ENCODE measurements at regions not wholly inside any gene's neighbourhood (a gene's known extent, or its start where the extent isn't known, plus 50 kb on each side); places are given as distances from the start of the nearest gene placed in this dataset.

DNA sequence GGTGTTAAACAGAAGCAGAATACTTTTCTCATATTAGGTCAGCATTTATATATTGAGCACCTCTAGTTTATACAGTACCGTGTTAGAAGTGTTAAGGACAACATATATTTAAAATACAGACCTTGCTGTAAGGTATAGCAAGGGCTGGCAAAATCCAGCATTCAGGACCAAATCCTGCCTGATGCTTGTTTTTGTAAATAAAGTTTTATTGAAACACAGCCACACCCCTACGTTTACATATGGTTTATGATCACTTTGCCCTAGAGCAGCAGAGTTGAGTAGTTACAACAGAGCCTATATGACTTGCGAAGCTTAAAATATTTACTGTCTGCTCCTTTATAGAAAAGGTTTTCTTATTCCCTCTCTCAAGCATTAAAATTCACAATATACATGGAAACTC lies 877.3 kb downstream of the MCTP2 start:
- DNase-seq, result no peak
- TF ChIP-seq, protein P1, sequence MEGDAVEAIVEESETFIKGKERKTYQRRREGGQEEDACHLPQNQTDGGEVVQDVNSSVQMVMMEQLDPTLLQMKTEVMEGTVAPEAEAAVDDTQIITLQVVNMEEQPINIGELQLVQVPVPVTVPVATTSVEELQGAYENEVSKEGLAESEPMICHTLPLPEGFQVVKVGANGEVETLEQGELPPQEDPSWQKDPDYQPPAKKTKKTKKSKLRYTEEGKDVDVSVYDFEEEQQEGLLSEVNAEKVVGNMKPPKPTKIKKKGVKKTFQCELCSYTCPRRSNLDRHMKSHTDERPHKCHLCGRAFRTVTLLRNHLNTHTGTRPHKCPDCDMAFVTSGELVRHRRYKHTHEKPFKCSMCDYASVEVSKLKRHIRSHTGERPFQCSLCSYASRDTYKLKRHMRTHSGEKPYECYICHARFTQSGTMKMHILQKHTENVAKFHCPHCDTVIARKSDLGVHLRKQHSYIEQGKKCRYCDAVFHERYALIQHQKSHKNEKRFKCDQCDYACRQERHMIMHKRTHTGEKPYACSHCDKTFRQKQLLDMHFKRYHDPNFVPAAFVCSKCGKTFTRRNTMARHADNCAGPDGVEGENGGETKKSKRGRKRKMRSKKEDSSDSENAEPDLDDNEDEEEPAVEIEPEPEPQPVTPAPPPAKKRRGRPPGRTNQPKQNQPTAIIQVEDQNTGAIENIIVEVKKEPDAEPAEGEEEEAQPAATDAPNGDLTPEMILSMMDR (IDR thresholded peaks at IDR 0.05), result no peak
- Histone ChIP-seq H3K9me3 (no peaks in the 10 kb centered on the region), H3K4me1 (peaks cover 0 to 14% (median 2%) of the 10 kb centered on the region in 4 donors), H3K27me3 (no peaks in the 10 kb centered on the region), H3K27ac (no peak overlapping the region), H3K4me3 (no peak overlapping the region), H3K36me3 (no peaks in the 10 kb centered on the region)
- intact Hi-C loops (cut with DNase I; ENCODE audit: low total_unique reads), result no loop called here

DNA sequence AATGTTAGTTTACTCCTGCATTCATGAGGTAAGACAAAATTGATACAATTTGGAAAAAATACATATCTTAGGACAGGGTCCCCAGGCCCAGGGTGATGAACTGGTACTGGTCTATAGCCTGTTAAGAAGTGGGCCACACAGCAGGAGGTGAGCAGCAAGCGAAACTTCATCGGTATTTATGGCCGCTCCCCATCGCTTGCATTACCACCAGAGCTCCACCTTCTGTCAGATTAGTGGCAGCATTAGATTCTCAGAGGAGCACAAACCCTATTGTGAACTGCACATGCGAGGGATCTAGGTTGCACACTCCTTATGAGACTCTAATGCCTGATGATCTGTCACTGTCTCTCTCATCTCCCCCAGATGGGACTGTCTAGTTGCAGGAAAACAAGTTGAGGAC lies 880.6 kb downstream of the MCTP2 start:
- no peak for DNase-seq
- intact Hi-C loops (cut with DNase I; ENCODE audit: low total_unique reads), result no loop called here
- TF ChIP-seq, protein P1 (IDR thresholded peaks at IDR 0.05), result no peak
- Histone ChIP-seq H3K4me1 (peaks cover 0 to 10% (median 2%) of the 10 kb centered on the region in 4 donors), H3K4me3 (no peak overlapping the region), H3K36me3 (no peaks in the 10 kb centered on the region), H3K27ac (no peak overlapping the region), H3K9me3 (no peaks in the 10 kb centered on the region), H3K27me3 (no peaks in the 10 kb centered on the region)

DNA sequence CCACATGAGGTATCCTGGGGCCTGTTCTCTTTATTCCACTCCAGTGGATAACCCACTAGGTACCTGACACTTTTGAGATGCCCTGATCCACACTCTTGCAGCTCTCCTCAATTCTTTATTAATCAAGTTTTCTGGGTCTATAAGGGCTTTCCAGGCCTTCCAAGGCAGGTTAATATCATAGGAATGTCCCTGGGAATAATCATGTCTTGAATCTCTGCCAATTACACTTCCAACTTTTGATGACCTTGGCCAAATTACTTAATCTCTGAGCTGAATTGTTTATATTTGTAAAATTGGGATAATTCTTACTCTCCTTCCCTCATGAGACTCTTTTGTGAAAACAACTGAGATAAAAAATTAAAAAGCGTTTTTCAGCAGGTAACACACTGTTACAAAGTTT lies 881.7 kb downstream of the MCTP2 start:
- no peak for DNase-seq
- Histone ChIP-seq H3K27me3 (no peaks in the 10 kb centered on the region), H3K4me1 (no peaks in the 10 kb centered on the region), H3K9me3 (no peaks in the 10 kb centered on the region), H3K4me3 (no peak overlapping the region), H3K27ac (no peak overlapping the region), H3K36me3 (no peaks in the 10 kb centered on the region)
- intact Hi-C loops (cut with DNase I; ENCODE audit: low total_unique reads), result no loop called here
- TF ChIP-seq, protein P1 (IDR thresholded peaks at IDR 0.05), result no peak

DNA sequence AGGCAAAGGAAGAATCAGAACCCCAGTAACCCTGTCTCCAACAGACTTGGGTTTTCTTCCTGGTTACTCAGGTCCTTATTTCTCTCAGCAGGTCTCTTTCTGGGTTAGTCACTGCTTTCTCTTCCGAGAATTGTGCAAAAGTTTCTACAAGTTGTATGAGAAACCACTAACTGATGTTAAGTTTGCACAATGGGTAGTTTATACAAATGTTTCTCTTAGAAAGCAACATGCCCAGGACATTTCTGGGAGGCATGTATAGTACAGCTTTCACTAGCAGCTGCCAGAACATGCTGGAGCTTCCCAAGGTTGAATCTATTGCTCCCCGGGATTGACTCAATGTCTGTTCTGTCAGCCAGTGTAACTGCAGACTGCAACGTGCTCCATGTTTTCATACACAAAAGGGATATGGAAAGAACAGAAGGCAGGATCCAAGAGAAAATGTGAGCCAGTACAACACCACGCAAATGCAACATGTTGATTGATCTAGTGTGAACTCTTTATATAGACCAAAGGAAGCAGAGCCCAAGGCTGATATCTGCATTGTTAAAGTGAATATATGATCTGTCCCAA lies 887.8 kb downstream of the MCTP2 start:
- no peaks in the 10 kb centered on the region for H3K9me3 ChIP-seq
- H3K36me3 ChIP-seq, result no peaks in the 10 kb centered on the region
- intact Hi-C loops (cut with DNase I; ENCODE audit: low total_unique reads), result no loop called here
- DNase-seq, result no peak
- no peak overlapping the region for H3K4me3 ChIP-seq
- no peak overlapping the region for H3K27ac ChIP-seq
- H3K4me1 ChIP-seq, result no peaks in the 10 kb centered on the region
- TF ChIP-seq, protein P1 (IDR thresholded peaks at IDR 0.05), result no peak
- no peaks in the 10 kb centered on the region for H3K27me3 ChIP-seq

DNA sequence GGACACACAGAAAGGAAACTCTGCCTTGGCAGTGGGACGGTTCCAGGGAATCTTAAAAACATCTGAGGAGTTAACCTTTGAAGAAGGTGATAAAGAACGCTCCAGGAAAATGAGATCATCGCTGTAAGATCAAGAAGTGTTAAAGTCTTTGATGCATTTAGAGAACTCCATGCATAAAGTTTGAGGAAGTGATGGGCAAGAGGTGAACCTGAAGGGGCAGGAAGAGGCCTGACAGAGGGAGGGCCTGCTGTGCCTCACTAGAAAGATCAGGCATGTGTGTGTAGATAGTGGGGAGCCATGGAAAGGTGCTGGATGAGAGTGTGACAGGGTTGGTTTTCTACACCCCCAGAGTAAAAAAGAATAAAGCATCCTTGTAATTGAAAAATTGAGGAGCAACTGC lies 889.2 kb downstream of the MCTP2 start:
- Histone ChIP-seq H3K9me3 (no peaks in the 10 kb centered on the region), H3K36me3 (no peaks in the 10 kb centered on the region), H3K4me1 (no peaks in the 10 kb centered on the region), H3K27me3 (no peaks in the 10 kb centered on the region), H3K27ac (no peak overlapping the region), H3K4me3 (no peak overlapping the region)
- DNase-seq, result no peak
- intact Hi-C loops (cut with DNase I; ENCODE audit: low total_unique reads), result no loop called here
- TF ChIP-seq, protein P1 (IDR thresholded peaks at IDR 0.05), result no peak

DNA sequence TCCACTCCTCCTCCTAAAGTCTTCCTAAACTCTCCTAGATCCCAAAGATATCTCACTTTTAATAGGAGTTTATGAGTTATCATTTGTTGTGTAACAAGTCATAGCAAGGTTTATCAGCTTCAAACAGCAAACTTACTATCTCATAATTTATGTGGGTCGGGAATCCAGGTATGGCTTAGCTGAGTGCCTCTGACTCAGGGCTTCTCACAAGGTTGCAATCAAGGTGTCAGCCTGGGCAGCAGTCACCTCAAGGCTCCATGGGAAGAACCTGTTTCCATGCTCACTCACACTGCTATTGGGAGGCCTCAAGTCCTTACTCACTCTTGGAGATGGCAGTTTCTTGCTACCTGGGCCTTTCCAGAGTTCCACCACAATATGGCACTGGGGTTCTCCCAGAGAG lies 889.8 kb downstream of the MCTP2 start:
- TF ChIP-seq, protein P1 (IDR thresholded peaks at IDR 0.05), result no peak
- H3K27ac ChIP-seq, result no peak overlapping the region
- intact Hi-C loops (cut with DNase I; ENCODE audit: low total_unique reads), result no loop called here

More for the DNA sequence above, 889.8 kb downstream of the MCTP2 start:
- DNase-seq, result no peak
- Histone ChIP-seq H3K4me1 (no peaks in the 10 kb centered on the region), H3K4me3 (no peak overlapping the region), H3K36me3 (no peaks in the 10 kb centered on the region), H3K27me3 (no peaks in the 10 kb centered on the region), H3K9me3 (no peaks in the 10 kb centered on the region)
